Keratinocyte (primary cell): ENCODE measurements at regions not wholly inside any gene's neighbourhood (a gene's known extent, or its start where the extent isn't known, plus 50 kb on each side); places are given as distances from the start of the nearest gene placed in this dataset.

Experiments used
- DNase-seq: peaks from one replicate; pipeline ENCODE4 v3.0.0-alpha.2; 2011; ENCODE audit warnings: low read depth, missing footprints, low spot score
- FAIRE-seq: peaks from 2 replicates; lab custom pipeline; 2011; peaks lifted over from hg19 to GRCh38; lab: Jason Lieb, UNC
- H2AFZ ChIP-seq: 2 replicates; pipeline ENCODE4 v1.6.0; 2012; ENCODE audit warnings: low read length, control low read depth, inconsistent platforms; ENCODE audit not compliant: control insufficient read depth
- H3K27ac ChIP-seq: 2 replicates; pipeline ENCODE4 v1.5.1; 2011; ENCODE audit warnings: low read length; ENCODE audit not compliant: control insufficient read depth, insufficient read depth
- H3K27me3 ChIP-seq: 3 replicates; pipeline ENCODE4 v1.6.0; 2011; ENCODE audit warnings: low read length; ENCODE audit not compliant: control insufficient read depth, insufficient read depth; ENCODE audit errors: extremely low read depth
- H3K36me3 ChIP-seq, 2 experiments: 2 replicates in 1 of 2; 3 replicates in 1 of 2; pipeline ENCODE4 v1.5.1; 2011; ENCODE audit warnings: low read length in 2 of 2, mild to moderate bottlenecking in 1 of 2; ENCODE audit not compliant: control insufficient read depth in 2 of 2, insufficient read depth in 2 of 2; ENCODE audit errors: extremely low read depth in 1 of 2
- H3K4me1 ChIP-seq: 3 replicates; pipeline ENCODE4 v1.5.1; 2011; ENCODE audit warnings: low read length; ENCODE audit not compliant: control insufficient read depth, insufficient read depth; ENCODE audit errors: extremely low read depth
- H3K4me2 ChIP-seq: 3 replicates; pipeline ENCODE4 v1.6.0; 2011; ENCODE audit warnings: low read depth, low read length; ENCODE audit not compliant: control insufficient read depth, insufficient read depth; ENCODE audit errors: extremely low read depth
- H3K4me3 ChIP-seq, 3 experiments: fragments of 200-600 bp in 1 of 3; sonication (generic) in 1 of 3; 2 replicates in 2 of 3; 3 replicates in 1 of 3; pipeline ENCODE4 v1.5.1; 2011 to 2016; ENCODE audit warnings: low read length in 3 of 3, mild to moderate bottlenecking in 3 of 3, control low read depth in 2 of 3, inconsistent platforms in 1 of 3, low read depth in 1 of 3, mixed read lengths in 1 of 3, mixed run types in 1 of 3, moderate library complexity in 1 of 3; ENCODE audit not compliant: control insufficient read depth in 2 of 3, insufficient read depth in 2 of 3; ENCODE audit errors: extremely low read depth in 1 of 3
- H3K79me2 ChIP-seq: 2 replicates; pipeline ENCODE4 v1.6.0; 2012; ENCODE audit warnings: low read length; ENCODE audit not compliant: control insufficient read depth, insufficient read depth
- H3K9ac ChIP-seq: 3 replicates; pipeline ENCODE4 v1.6.0; 2011; ENCODE audit warnings: low read length; ENCODE audit not compliant: control insufficient read depth, insufficient read depth; ENCODE audit errors: extremely low read depth
- H3K9me1 ChIP-seq: 3 replicates; pipeline ENCODE4 v1.6.0; 2011; ENCODE audit warnings: low read length; ENCODE audit not compliant: control insufficient read depth, insufficient read depth; ENCODE audit errors: extremely low read depth
- H3K9me3 ChIP-seq: 2 replicates; pipeline ENCODE4 v1.5.1; 2012; ENCODE audit warnings: low read depth, low read length; ENCODE audit not compliant: control insufficient read depth
- H4K20me1 ChIP-seq: 3 replicates; pipeline ENCODE4 v1.6.0; 2011; ENCODE audit warnings: low read length; ENCODE audit not compliant: control insufficient read depth, insufficient read depth; ENCODE audit errors: extremely low read depth
- CTCF ChIP-seq, 3 experiments: IDR thresholded peaks in 1 of 3; conservative IDR thresholded peaks in 1 of 3; optimal IDR thresholded peaks in 1 of 3; 2 replicates in 2 of 3; 3 replicates in 1 of 3; pipeline versions ENCODE3 to v1.5.1; 2011; ENCODE audit warnings: low read length in 3 of 3, mild to moderate bottlenecking in 3 of 3, moderate library complexity in 2 of 3, control low read depth in 1 of 3, inconsistent platforms in 1 of 3; ENCODE audit not compliant: insufficient read depth in 2 of 3; ENCODE audit errors: extremely low read depth in 1 of 3
- EZH2 ChIP-seq: IDR thresholded peaks from one replicate; pipeline ENCODE4 v1.6.1; 2012; ENCODE audit warnings: inconsistent platforms, mild to moderate bottlenecking, low read length, moderate library complexity
- dilution Hi-C: fragments of 300-500 bp; cut with MboI; formaldehyde crosslinking; loops from one replicate; pipeline ENCODE4 v1.7.0; 2020; ENCODE audit warnings: low sequenced_read_pairs; ENCODE audit not compliant: extremely low pct_ligation_motif_present

DNA sequence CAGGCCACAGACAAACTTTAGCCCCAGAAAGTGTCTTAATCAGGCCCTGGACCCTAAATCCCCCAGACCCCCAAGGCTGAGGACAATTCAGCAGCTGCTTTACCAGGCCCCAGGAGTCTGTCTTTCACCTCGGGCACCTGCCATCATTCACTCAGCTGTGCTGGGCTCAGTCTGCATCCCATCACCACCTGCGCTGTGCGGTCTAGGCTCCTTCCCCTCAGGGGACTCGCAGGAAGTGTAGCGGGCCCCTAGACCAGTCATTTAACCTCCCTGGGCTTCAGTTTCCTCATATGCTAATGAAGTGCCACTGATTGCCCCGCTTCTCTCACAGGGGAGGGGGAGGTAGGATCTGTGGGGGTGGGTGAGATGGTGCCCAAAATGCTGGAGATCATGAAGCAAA is 76.4 kb upstream of the ZMIZ1 start:
- H3K4me1 ChIP-seq, result peaks cover 4% of the 10 kb centered on the region
- no peak overlapping the region for H3K4me2 ChIP-seq
- DNase-seq (no peak), FAIRE-seq (no peak)
- no peak overlapping the region for H3K27ac ChIP-seq
- no peak overlapping the region for H2AFZ ChIP-seq
- H3K9ac ChIP-seq, result no peak overlapping the region
- H4K20me1 ChIP-seq, result no peaks in the 10 kb centered on the region
- no peaks in the 10 kb centered on the region for H3K79me2 ChIP-seq
- H3K4me3 ChIP-seq, result no peak overlapping the region
- H3K9me3 ChIP-seq, result no peaks in the 10 kb centered on the region
- H3K36me3 ChIP-seq, result no peaks in the 10 kb centered on the region
- dilution Hi-C loops, result no loop called here
- TF ChIP-seq EZH2 (no peak), CTCF (optimal IDR thresholded peaks at IDR 0.05 in 1 of 3, IDR thresholded peaks at IDR 0.05 in 1 of 3, conservative IDR thresholded peaks at IDR 0.05 in 1 of 3; ENCODE audit: extremely low read depth in 1 of 3, insufficient read depth in 2 of 3, low read length in 3 of 3) (no peak)
- H3K27me3 ChIP-seq, result peaks cover 10% of the 10 kb centered on the region
- no peaks in the 10 kb centered on the region for H3K9me1 ChIP-seq

DNA sequence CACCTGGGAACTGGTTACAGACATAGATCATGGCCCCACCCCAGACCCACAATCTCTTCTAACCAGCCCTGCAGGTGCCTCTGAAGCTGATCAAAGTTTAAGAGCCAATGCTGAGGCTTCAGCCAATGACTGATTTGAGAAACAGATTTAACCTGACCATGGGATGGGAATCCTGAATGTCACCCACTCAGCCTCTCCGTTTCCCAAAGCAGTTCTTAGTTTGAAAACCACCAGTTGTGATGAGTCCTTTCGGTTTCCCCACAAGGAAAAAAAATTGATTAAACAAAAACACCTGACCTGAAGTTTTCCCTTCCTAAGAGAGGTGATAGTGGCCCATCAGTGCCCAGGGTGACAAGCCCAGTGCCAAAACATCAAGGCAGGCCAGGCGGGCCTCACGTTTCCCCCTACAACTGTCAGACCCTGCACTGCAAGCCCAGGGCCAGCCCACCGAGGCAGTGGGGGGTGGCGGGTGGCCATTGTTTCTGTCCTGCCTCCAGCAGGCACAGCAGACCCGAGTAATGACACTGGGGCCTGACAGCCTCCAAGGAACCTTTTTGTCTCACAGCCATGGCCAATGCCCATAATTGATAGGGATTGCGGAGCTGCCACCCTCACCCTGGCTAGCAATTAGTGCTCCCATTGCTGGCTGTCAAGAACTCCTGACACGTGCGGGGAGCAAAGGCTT is 75.4 kb upstream of the ZMIZ1 start:
- Histone ChIP-seq H3K27me3 (peaks cover 10% of the 10 kb centered on the region), H4K20me1 (no peaks in the 10 kb centered on the region), H3K4me2 (no peak overlapping the region), H3K4me1 (peaks cover 4% of the 10 kb centered on the region), H2AFZ (no peak overlapping the region), H3K79me2 (no peaks in the 10 kb centered on the region), H3K9me3 (no peaks in the 10 kb centered on the region), H3K9me1 (no peaks in the 10 kb centered on the region), H3K9ac (no peak overlapping the region), H3K27ac (no peak overlapping the region), H3K36me3 (no peaks in the 10 kb centered on the region), H3K4me3 (no peak overlapping the region)
- TF ChIP-seq EZH2 (no peak), CTCF (optimal IDR thresholded peaks at IDR 0.05 in 1 of 3, IDR thresholded peaks at IDR 0.05 in 1 of 3, conservative IDR thresholded peaks at IDR 0.05 in 1 of 3; ENCODE audit: extremely low read depth in 1 of 3, insufficient read depth in 2 of 3, low read length in 3 of 3) (no peak)
- dilution Hi-C loops, result no loop called here
- no peak for DNase-seq
- no peak for FAIRE-seq
